ENCODE measurements at regions not wholly inside any gene's neighbourhood (a gene's known extent, or its start where the extent isn't known, plus 50 kb on each side); places are given as distances from the start of the nearest gene placed in this dataset.

DNA sequence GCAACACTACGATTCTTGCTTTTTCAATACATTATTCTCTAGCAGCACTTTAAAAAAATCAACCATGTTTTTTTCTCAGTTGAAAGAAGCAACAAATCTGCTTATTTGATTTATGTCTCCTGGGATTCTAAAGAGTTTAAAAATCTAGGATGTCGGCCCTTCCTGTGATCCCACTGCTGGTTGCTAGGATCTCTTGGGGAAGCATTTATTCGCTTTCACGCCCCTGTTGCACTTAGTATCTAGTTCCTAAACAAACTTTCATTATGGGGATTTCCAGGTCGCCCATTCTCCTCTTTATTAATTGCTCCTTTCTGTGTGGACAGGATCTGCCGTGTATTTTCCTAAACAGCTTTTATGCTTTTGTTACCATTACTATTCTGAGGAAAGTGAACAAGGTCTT is 313.5 kb downstream of the AGTPBP1 start:
- DNase-seq: no peak

DNA sequence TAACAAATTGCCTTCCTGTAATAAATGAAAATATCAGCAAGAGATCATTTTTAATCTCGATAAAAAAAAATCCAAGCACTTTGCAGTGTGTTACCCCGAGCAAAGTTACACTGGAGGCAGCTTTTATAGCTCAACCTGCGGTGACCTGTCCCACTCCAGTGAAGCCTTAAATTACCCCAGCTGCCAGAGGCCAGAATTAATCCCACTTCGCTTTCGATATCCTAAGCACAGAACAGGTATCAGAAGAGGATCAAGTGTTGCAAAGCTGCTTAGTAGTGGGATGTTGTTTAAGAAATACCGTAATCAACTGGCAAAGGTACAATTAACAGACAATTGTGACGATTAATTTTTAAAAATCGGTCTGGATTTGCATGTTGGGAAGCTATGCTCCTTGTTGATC is 314.0 kb downstream of the AGTPBP1 start:
- DNase-seq: no peak

DNA sequence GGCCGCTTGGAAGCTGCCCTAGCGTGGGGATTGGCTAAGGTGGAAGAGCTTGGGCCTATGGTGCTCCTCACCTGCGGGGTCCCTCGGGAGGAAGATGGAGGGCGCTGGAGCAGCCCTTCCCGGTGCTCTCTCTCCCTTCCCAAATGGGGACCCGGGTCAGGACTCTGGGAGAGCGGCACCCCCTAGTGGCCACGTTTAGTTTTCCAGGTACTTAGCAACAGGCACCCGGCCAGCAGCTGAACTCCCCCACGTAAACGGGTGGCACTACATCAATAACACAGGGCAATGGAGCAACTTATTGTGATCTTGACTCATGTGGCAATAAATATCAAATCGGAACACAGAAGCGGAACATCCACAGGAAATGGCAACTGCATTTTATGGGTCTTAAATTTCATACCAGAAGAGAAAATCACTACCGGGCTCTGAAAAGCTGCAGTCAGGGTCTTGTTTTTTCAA is 316.6 kb downstream of the AGTPBP1 start:
- peak; percentile 92 for DNase-seq

DNA sequence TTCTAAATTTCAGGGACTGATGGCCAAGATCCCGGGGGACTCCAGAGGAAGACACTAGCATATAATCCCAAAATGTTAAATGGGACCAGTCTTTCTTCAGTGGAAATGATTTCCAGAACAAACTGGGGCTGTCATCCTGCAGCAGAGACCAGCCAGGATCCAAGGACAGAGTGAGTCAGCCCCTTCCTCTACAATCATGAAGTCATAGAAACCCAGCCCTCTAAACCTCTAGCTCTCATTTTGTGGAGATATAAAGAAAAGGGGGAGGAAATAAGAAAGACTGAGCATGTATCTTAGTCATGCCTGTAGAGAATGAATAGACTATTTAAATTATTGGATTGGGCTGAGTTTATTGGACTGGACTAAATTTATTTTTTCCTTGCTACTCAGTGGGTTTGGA is 318.3 kb downstream of the AGTPBP1 start:
- DNase-seq: no peak

DNA sequence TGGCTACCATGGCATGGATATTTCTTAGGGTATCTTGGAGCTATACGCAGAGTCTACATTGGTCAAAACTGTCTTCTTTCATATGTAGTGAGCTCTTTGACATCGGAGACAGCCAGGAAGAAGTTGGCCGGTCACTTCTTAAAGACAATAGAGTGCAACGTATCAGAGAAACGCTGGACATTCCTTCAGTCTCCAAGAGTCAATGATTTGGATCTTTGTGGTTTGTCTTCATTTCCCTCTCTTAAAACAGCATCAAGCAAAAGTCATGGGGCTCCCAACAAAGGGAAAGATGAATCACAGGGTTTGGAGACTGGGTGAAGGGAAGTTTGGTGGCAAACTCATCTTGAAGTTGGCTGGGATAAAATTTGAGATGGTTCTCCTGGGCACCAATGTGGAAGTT is 320.1 kb downstream of the AGTPBP1 start:
- no peak for DNase-seq

DNA sequence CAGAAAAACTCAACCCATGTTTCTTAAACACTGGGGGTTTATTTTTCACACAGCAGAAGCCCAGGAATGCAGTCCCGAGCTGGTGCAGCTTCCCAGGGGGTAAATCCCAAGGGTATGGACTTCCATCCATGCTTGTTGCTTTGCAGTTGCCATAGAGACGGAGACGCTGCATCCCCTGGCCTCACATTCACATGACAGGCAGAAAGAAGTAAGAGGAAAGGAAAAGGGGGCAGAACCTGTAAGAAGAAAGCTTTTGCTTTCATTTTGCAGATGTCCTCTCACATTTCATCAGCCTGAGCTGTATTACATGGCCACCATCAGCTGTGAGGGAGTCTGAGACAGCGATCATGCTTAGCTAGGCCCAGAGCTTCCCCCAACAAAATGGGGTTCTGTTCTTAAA is 321.0 kb downstream of the AGTPBP1 start:
- peak; percentile 61 for DNase-seq

DNA sequence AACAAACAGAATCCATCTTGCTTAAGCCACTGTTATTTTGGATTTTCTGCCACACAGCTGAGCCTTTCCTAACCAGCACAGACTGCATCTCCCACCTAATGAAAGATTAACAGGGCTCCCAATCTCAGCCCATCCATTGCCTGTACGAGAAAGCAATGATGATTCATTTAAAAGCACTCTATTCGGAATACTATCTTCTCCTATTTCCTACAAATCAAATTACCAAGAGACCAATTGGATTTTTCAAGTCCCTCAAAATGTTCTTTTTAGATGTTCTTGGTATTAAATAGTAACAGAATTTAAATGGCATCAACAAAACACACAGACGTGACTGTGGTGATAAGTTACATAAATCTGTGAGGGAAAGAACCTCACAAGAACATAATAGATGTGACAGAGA is 324.1 kb downstream of the AGTPBP1 start:
- DNase-seq: no peak

DNA sequence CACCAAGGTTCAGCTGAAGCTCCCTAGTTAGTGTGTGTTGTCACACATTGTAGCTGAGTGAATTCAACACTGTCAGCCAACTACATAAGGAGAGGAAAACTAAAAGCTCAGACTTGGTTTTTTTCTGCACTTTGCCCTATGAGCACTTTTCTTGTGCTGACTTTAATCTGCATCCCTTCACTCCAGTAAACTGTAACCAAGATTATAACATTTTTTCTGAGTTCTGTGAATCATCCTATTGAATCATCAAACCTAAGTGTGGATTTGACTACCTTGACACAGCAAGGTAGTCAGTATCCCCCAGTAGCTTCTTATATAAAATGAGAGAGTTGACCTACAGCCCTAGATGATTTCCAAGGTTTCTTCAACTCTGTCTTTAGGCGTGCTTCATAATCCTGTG is 325.0 kb downstream of the AGTPBP1 start:
- DNase-seq: no peak

DNA sequence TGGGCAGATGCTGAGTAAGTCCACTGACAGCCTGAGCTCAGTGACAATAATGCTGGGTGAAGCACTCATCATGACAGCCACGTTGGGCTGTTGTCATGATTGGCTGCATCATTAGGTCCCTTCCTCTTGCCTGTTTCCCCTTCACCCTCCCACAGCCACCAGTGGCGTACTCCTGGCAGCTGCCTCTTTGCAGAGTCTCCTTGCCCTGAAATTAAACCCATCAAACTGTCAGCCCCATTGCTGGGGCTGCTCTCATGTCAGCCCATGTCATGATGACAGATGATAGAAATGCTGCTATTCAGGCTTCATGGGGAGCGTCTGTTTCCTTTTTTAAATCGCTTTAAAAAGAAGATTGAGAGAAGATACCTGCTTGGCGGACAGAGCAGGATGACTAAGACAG is 327.4 kb downstream of the AGTPBP1 start:
- DNase-seq: no peak

DNA sequence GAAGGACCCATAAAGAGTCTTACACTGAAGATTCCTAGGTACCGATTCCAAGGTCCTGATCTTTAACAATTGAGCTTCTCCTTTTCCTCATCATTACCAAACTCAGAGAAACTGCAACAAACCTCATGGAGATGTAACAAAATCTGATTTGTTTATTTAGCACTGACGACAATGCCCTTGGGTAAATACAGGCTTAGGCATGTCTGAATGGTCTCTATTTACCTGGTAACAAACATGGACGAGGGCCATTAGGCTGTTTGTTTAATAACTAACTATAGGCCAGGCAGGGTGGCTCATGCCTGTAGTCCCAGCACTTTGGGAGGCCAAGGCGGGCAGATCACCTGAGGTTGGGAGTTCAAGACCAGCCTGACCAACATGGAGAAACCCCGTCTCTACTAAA is 333.3 kb downstream of the AGTPBP1 start:
- DNase-seq: no peak

DNA sequence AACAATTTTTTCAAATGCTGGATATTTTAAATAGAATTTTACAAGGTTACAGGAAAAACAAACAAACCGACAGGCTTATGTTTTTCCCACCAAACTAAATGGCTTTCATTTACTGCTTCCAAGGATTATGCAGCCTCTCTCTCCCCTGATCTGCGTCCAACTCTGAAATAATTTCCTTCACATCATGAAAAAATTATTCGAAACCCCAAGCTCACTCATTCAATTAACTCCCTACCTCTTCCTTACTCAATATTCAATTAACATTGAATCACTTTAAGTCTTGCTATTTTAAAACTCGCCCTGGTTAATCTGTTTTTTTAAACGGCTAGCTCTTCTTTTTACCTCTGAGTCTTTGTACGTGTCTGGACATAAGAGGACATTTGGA is 336.2 kb downstream of the AGTPBP1 start:
- DNase-seq: no peak

DNA sequence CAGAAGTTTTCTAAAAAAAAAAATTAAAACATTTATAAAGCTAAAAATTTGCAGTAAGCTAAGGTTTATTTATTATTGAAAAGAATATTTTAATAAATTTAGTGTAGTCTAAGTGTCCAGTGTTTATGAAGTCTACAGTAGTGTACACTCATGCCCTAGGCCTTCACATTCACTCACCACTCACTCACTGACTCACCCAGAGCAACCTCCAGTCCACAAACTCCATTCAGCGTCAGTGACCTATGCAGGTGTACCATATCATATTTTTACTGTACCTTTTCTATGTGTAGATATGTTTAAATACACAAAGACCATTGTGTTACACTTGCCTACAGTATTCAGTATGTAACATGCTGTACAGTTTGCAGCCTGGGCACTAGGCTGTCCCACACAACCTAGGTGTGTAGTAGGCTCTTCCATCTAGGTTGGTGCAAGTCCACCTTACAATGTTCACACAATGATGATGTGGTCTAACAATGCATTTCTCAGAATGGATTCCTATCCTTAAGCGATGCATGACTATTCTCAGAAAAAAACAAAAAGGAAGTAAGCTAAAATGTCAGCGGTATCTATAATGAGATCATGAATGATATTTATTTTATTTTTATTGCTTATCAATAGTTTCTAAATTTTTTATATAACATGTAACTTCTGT is 336.7 kb downstream of the AGTPBP1 start:
- no peak for DNase-seq

DNA sequence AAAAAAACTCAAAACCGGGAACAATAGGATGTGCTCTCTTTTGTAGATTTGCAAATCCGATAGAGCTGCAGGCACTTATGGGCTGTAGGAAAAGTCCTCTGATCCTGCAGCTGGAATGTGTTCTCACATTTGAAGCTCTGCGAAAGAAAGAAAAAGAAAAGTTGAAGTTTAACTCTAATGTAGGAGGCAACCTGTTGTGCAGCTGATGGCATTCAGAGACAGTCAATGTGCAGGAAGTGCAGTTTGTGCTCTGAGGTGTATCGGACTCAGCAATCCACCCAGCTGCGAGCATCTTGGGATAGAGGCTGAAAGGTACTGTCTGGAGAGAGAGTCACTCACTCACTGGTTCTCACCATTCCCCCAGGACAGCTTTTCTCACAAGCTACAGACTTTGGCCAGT is 339.2 kb downstream of the AGTPBP1 start:
- DNase-seq: no peak

DNA sequence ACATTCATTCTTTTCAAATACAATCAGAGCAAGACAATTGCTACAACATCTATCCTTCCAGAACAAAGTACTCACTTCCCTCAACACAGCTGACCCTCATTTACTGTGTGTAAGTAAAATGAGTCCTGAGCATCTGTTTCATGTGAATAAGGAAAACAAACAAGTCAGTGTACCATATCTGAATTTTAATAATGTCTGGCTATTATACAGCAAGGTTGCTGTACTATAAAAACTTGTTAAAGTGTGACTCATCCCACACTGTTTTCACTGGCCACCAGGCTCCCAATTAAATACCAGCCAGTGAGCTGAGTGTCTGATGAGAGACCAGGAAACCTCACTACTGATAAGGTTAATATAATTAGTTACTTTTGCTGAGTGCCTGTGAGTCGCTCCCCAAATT is 339.8 kb downstream of the AGTPBP1 start:
- no peak for DNase-seq

DNA sequence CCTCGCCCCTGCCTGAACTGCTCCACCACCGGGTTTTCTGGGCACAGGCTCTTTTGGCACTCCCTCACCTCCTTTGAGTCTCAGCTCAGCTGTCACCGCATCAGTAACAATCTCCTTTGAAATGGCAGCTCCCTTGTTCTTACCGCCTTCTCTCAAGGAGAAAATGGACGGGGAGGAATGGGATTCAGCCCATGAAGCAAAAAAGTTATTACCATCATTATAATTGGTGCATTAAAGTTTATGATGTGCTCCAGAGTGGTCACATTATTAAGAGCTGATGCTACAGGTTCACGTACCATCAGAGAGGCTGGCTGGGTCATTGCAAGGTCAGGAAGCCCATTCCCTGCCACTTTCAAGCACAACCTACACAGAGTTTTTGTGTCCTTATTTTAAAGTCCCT is 344.7 kb downstream of the AGTPBP1 start:
- DNase-seq: no peak

DNA sequence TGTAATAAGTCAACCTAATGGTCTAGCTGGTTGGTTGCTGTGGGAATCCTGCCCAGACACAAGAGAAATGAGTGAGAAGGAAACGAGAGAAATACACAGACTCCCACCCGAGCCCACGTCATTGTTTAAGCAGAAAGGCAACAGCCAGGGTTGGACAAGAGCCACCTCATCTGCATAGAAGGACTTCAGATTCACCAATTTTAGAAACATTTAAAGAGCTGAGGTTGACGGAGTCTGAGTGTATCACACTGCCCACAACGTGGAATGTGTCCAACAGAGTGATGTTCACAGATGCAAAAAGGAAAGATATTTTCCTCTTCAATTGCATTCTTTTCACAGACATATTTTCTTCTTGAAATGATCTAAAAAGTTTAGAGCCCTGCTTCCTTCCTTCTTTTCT is 349.5 kb downstream of the AGTPBP1 start:
- DNase-seq: no peak

DNA sequence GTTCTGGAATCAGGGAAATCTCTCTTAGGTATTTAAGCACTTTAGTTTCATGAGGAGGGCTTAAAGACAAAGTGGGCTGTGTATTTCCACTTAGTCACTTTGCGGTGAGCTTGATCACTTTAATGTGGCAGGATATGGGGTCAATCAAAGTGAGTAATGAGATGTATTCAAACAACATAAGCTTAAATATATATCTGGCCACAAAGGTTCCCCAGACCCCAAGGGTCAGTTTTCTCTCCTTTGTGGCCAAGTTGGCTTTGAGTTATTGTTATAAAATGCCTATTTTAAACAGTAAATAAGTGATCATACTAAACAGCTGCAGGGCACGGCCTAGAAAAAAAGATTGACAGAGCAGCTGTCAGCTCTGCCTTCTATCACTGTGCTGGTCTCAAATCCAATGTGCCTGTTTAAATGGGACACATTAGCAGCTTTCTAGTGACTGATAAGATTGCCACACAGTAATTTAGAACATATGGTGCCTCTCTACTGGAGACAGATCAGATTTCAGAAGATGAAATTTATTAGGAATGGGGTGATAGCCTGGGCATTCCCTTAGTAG is 363.9 kb downstream of the AGTPBP1 start:
- no peak for DNase-seq

DNA sequence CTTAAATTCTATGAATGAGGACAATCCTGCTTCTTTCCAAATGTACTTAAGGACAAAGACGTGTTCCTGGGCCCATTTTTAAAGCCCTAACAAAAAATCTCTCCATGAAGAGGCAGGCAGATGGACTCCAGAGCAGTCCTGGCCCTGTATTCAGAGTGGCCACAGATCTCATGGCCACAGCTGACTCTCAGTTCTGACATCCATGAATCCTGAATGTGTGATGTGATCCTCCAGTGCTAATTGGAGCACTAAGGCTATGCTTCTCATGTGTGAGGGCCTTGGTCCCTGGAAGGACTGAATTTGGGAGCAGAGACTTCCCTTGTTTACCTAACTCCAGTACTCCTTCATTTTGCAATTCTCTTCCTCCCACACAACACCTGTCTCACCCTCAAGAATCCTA is 373.0 kb downstream of the AGTPBP1 start:
- DNase-seq: no peak

DNA sequence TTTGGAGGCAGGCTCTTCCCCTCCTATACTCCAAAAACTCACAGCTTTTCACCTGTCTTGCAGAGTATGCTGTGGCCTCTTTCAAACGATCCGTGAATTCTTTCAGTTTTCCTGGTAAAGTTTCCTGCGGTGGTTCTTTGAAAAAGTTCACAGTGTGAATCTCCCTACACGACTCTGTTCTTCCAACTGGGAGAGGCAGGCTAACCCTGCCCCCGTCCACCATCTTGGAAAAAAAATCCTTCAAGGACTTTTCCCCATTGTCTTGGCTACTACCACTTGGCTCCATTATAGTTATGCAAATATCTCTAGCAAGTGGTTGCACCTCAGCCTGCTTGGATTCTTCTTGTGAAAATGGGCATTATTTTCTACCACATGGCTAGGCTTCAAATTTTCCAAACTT is 382.6 kb downstream of the AGTPBP1 start:
- DNase-seq: no peak

DNA sequence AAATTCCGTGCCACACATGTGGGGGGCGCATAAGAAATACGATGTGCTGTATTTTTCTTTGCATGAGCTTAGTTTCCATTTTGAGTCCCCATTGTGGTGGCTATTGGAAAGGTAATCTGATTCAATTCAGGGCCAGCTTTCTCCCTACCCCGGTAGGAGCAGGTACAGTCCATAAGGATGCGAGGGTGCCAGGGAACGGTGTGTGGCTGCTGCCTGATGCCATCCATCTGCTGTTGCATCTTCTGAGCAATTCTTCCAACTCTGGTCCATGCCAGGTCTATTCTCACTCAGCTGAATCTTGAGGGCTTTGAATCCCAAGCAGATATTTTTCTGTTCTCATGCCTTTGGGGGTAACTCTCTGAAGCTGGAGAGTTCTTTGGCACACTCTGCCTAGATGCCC is 392.7 kb downstream of the AGTPBP1 start:
- DNase-seq: no peak

DNA sequence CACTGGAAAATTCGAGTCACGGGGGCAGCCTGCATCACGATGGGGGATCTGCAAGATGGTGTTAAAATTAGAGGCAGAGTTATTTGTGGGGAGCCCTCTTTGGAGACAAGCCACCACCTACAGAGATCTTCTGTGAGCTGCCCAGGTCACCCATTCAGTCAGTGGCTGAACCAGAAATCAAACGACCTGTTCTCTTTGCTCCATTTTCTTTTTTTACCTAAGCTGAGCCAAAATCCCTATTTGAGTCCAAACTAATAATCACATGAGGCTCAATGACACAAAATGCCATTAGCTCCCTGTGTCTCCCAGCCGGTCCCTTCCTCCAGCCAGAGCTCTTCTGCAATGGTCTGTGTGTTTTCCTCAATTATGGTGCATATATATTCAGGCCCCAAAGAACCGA is 394.2 kb downstream of the AGTPBP1 start:
- no peak for DNase-seq

DNA sequence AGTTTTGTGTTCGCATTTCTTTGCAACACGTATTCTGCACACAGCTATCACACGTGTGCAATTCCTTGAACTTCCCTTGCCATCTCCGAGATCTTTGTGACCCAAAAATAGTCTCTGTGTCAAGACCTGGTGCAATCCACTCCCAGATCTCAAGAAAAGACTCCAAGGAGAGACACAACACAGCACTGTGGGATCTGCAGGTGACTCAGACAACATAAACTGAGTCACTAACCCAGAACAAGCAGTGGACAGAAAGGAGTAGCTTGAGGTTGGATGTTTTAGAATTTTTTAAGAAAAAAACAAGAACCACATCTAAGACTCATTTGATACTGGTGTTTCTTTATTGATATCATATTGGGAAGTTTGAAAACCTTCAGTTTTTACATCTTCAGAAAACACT is 396.9 kb downstream of the AGTPBP1 start:
- no peak for DNase-seq

DNA sequence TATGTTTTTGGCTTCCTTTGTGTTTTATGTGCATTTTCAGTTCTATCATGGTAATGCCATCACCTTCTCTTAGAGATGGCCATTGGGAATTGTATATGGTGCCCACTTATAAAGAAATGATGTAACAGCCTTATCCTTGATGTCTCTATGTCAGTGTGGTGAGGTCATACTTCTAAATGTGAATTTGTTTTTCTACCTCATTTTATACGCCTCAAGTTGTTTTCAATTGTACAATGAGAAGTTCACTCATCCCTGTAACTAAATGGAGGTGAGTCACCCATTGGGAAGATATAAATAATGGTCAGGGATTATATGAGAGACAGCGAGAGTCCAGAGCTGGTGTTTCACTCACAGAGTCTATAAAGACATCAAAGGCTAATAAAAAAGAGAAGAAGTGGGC is 402.4 kb downstream of the AGTPBP1 start:
- no peak for DNase-seq

DNA sequence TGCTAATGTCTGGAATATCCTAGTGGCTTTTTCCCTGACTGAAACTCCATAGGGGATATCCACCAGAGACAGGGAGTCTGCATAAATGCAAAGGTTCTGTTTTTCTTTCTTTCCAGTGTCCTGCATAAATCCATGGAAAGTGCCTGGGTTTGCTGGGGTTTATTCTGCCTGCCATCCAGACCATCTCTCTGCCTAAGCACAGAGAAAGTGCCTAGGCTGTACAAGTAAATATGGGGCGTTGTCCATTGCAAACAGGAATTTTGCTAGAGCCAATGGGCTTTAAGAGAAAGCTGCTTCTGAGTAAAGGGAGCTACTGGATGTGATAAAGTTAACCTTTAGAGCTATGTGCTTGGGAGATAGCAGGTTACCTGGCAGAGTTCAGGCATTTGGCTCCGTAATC is 407.5 kb downstream of the AGTPBP1 start:
- no peak for DNase-seq

DNA sequence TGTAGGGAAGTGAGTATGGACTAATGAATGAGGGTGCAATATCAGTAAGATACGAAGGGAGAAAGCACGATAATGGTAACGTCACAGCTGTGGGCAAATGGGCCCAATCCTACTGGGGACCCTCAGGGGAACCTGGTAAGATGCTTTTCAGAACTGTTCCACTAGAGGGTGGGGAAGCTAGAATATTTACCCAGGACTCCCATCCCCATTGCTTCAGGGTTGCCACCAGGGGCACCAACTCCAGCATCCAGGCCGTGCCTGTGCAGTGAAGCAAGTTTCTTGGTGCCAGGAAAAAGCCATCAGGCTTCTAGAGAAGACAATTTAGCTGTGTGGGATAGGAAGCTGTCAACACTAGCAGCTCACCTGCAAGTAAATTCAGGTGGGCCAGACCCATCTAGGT is 409.3 kb downstream of the AGTPBP1 start:
- DNase-seq: no peak
